ENCODE measurements at regions not wholly inside any gene's neighbourhood (a gene's known extent, or its start where the extent isn't known, plus 50 kb on each side); places are given as distances from the start of the nearest gene placed in this dataset.

GRCh38 chr6:140782941-140783340, 1349.8 kb upstream of the GJE1 start:
- Histone ChIP-seq H3K9me3 (ENCODE audit: severe bottlenecking) (peaks cover 3% of the 10 kb centered on the region), H3K27ac (ENCODE audit: poor library complexity, severe bottlenecking) (no peak overlapping the region), H3K36me3 (ENCODE audit: low read depth) (no peaks in the 10 kb centered on the region; the same call in 1 of the 2 replicates), H3K4me3 (ENCODE audit: severe bottlenecking) (no peak overlapping the region), H3K27me3 (ENCODE audit: insufficient read depth, poor library complexity, severe bottlenecking) (no peaks in the 10 kb centered on the region), H3K4me1 (ENCODE audit: insufficient read depth, poor library complexity, severe bottlenecking) (peaks cover 30% of the 10 kb centered on the region)
- no peak for DNase-seq (ENCODE audit: low spot score)
- ATAC-seq (ENCODE audit: low read depth), result no peak
- no peak for TF ChIP-seq CTCF (IDR thresholded peaks at IDR 0.05; ENCODE audit: poor library complexity, severe bottlenecking)

GRCh38 chr6:140779991-140780596, 1352.6 kb upstream of the GJE1 start:
- peak overlapping the region; percentile 77 for H3K27ac ChIP-seq (ENCODE audit: poor library complexity, severe bottlenecking)
- H3K4me3 ChIP-seq (ENCODE audit: severe bottlenecking), result no peak overlapping the region
- no peak for TF ChIP-seq CTCF (IDR thresholded peaks at IDR 0.05; ENCODE audit: poor library complexity, severe bottlenecking)
- peak; percentile 62 for ATAC-seq (ENCODE audit: low read depth)
- no peaks in the 10 kb centered on the region; the same call in 1 of the 2 replicates for H3K36me3 ChIP-seq (ENCODE audit: low read depth)
- peaks cover 29% of the 10 kb centered on the region for H3K4me1 ChIP-seq (ENCODE audit: insufficient read depth, poor library complexity, severe bottlenecking)
- peaks cover 3% of the 10 kb centered on the region for H3K9me3 ChIP-seq (ENCODE audit: severe bottlenecking)
- peak; percentile 59 for DNase-seq (ENCODE audit: low spot score)
- H3K27me3 ChIP-seq (ENCODE audit: insufficient read depth, poor library complexity, severe bottlenecking), result no peaks in the 10 kb centered on the region

GRCh38 chr6:140779341-140779740, 1353.4 kb upstream of the GJE1 start:
- DNase-seq (ENCODE audit: low spot score), result no peak
- peaks cover 3% of the 10 kb centered on the region for H3K9me3 ChIP-seq (ENCODE audit: severe bottlenecking)
- peak overlapping the region; percentile 77 for H3K27ac ChIP-seq (ENCODE audit: poor library complexity, severe bottlenecking)
- no peak overlapping the region for H3K4me3 ChIP-seq (ENCODE audit: severe bottlenecking)
- H3K27me3 ChIP-seq (ENCODE audit: insufficient read depth, poor library complexity, severe bottlenecking), result no peaks in the 10 kb centered on the region
- TF ChIP-seq CTCF (IDR thresholded peaks at IDR 0.05; ENCODE audit: poor library complexity, severe bottlenecking), result no peak
- peak; percentile 89 for ATAC-seq (ENCODE audit: low read depth)
- H3K4me1 ChIP-seq (ENCODE audit: insufficient read depth, poor library complexity, severe bottlenecking), result peaks cover 25% of the 10 kb centered on the region
- no peaks in the 10 kb centered on the region; the same call in 1 of the 2 replicates for H3K36me3 ChIP-seq (ENCODE audit: low read depth)

GRCh38 chr6:140777780-140778179, 1354.9 kb upstream of the GJE1 start:
- TF ChIP-seq CTCF (IDR thresholded peaks at IDR 0.05; ENCODE audit: poor library complexity, severe bottlenecking), result no peak
- Histone ChIP-seq H3K36me3 (ENCODE audit: low read depth) (no peaks in the 10 kb centered on the region; the same call in 1 of the 2 replicates), H3K27ac (ENCODE audit: poor library complexity, severe bottlenecking) (no peak overlapping the region), H3K9me3 (ENCODE audit: severe bottlenecking) (peaks cover 3% of the 10 kb centered on the region), H3K27me3 (ENCODE audit: insufficient read depth, poor library complexity, severe bottlenecking) (no peaks in the 10 kb centered on the region), H3K4me1 (ENCODE audit: insufficient read depth, poor library complexity, severe bottlenecking) (peaks cover 38% of the 10 kb centered on the region), H3K4me3 (ENCODE audit: severe bottlenecking) (no peak overlapping the region)
- ATAC-seq (ENCODE audit: low read depth) (no peak), DNase-seq (ENCODE audit: low spot score) (no peak)

- Histone ChIP-seq H3K27me3 (ENCODE audit: insufficient read depth, poor library complexity, severe bottlenecking) (no peaks in the 10 kb centered on the region), H3K4me1 (ENCODE audit: insufficient read depth, poor library complexity, severe bottlenecking) (peaks cover 34% of the 10 kb centered on the region), H3K27ac (ENCODE audit: poor library complexity, severe bottlenecking) (no peak overlapping the region), H3K4me3 (ENCODE audit: severe bottlenecking) (no peak overlapping the region), H3K9me3 (ENCODE audit: severe bottlenecking) (peaks cover 3% of the 10 kb centered on the region), H3K36me3 (ENCODE audit: low read depth) (no peaks in the 10 kb centered on the region; the same call in 1 of the 2 replicates)
- TF ChIP-seq CTCF (IDR thresholded peaks at IDR 0.05; ENCODE audit: poor library complexity, severe bottlenecking), result no peak
- DNase-seq (ENCODE audit: low spot score) (no peak), ATAC-seq (ENCODE audit: low read depth) (no peak)
Observed at GRCh38 chr6:140775061-140775460, 1357.7 kb upstream of the GJE1 start.

All from RWPE2 (cell line).